Mucosa of rectum (tissue), 2 donors: ENCODE measurements at regions not wholly inside any gene's neighbourhood (a gene's known extent, or its start where the extent isn't known, plus 50 kb on each side); places are given as distances from the start of the nearest gene placed in this dataset.

Experiments
- H3K27ac ChIP-seq, 2 donors: one replicate each; pipeline ENCODE4 v1.7.0; 2013; ENCODE audit warnings: inconsistent platforms in 2 of 2, low read depth in 2 of 2, low read length in 2 of 2
- H3K27me3 ChIP-seq, 2 donors: one replicate each; pipeline ENCODE4 v1.7.0; 2013; ENCODE audit warnings: low read length in 2 of 2; ENCODE audit not compliant: control insufficient read depth in 2 of 2, insufficient read depth in 2 of 2
- H3K36me3 ChIP-seq, 2 donors: one replicate each; pipeline ENCODE4 v1.7.0; 2013; ENCODE audit warnings: low read length in 2 of 2; ENCODE audit not compliant: control insufficient read depth in 2 of 2, insufficient read depth in 2 of 2
- H3K4me1 ChIP-seq, 2 donors: one replicate each; pipeline ENCODE4 v1.7.0; 2013; ENCODE audit warnings: low read length in 2 of 2, mild to moderate bottlenecking in 1 of 2; ENCODE audit not compliant: control insufficient read depth in 2 of 2, insufficient read depth in 2 of 2
- H3K4me3 ChIP-seq, 2 donors: one replicate each; pipeline ENCODE4 v1.7.0; 2013; ENCODE audit warnings: low read length in 2 of 2
- H3K9ac ChIP-seq, 2 donors: one replicate each; pipeline ENCODE4 v1.7.0; 2013; ENCODE audit warnings: low read length in 2 of 2, low read depth in 1 of 2, mild to moderate bottlenecking in 1 of 2
- H3K9me3 ChIP-seq, 2 donors: one replicate each; pipeline ENCODE4 v1.7.0; 2013; ENCODE audit warnings: low read length in 2 of 2; ENCODE audit not compliant: control insufficient read depth in 2 of 2
- donor health status: healthy.
- donor health status: Normal muscosa, but diverticular disease.

- H3K36me3 ChIP-seq, result no peaks in the 10 kb centered on the region
- H3K4me1 ChIP-seq, result peaks cover 0 to 9% of the 10 kb centered on the region in 2 donors
- no peaks in the 10 kb centered on the region for H3K27me3 ChIP-seq
- no peaks in the 10 kb centered on the region for H3K9me3 ChIP-seq
- no peak overlapping the region for H3K4me3 ChIP-seq
- H3K9ac ChIP-seq, result no peak overlapping the region
- no peak overlapping the region for H3K27ac ChIP-seq
Observed at GRCh38 chr5:135227064-135228022, 171.7 kb downstream of the MACROH2A1 start.

- Histone ChIP-seq H3K9me3 (no peaks in the 10 kb centered on the region), H3K4me1 (peaks cover 0 to 8% of the 10 kb centered on the region in 2 donors), H3K4me3 (no peak overlapping the region), H3K27ac (no peak overlapping the region), H3K36me3 (no peaks in the 10 kb centered on the region), H3K27me3 (no peaks in the 10 kb centered on the region), H3K9ac (no peak overlapping the region)
Observed at GRCh38 chr5:135225856-135226560, 173.0 kb downstream of the MACROH2A1 start.

GRCh38 chr5:135223891-135224625, 175.0 kb downstream of the MACROH2A1 start:
- no peak overlapping the region for H3K9ac ChIP-seq
- H3K4me1 ChIP-seq, result no peaks in the 10 kb centered on the region
- no peaks in the 10 kb centered on the region for H3K27me3 ChIP-seq
- no peak overlapping the region for H3K27ac ChIP-seq
- H3K4me3 ChIP-seq, result no peak overlapping the region
- no peaks in the 10 kb centered on the region for H3K9me3 ChIP-seq
- no peaks in the 10 kb centered on the region for H3K36me3 ChIP-seq

GRCh38 chr5:135223404-135223803, 175.6 kb downstream of the MACROH2A1 start:
- Histone ChIP-seq H3K36me3 (no peaks in the 10 kb centered on the region), H3K27me3 (no peaks in the 10 kb centered on the region), H3K27ac (no peak overlapping the region), H3K4me1 (no peaks in the 10 kb centered on the region), H3K9me3 (no peaks in the 10 kb centered on the region), H3K4me3 (no peak overlapping the region), H3K9ac (no peak overlapping the region)

GRCh38 chr5:135222771-135223170, 176.3 kb downstream of the MACROH2A1 start:
- Histone ChIP-seq H3K27me3 (no peaks in the 10 kb centered on the region), H3K36me3 (no peaks in the 10 kb centered on the region), H3K4me3 (no peak overlapping the region), H3K4me1 (no peaks in the 10 kb centered on the region), H3K9ac (no peak overlapping the region), H3K27ac (no peak overlapping the region), H3K9me3 (no peaks in the 10 kb centered on the region)

- no peak overlapping the region for H3K4me3 ChIP-seq
- no peak overlapping the region for H3K9ac ChIP-seq
- H3K27me3 ChIP-seq, result no peaks in the 10 kb centered on the region
- H3K36me3 ChIP-seq, result no peaks in the 10 kb centered on the region
- H3K27ac ChIP-seq, result no peak overlapping the region
- no peaks in the 10 kb centered on the region for H3K4me1 ChIP-seq
- no peaks in the 10 kb centered on the region for H3K9me3 ChIP-seq
Observed at GRCh38 chr5:135222171-135222681, 176.8 kb downstream of the MACROH2A1 start.

- Histone ChIP-seq H3K27me3 (no peaks in the 10 kb centered on the region), H3K36me3 (no peaks in the 10 kb centered on the region), H3K4me3 (no peak overlapping the region), H3K9ac (no peak overlapping the region), H3K9me3 (no peaks in the 10 kb centered on the region), H3K27ac (no peak overlapping the region), H3K4me1 (no peaks in the 10 kb centered on the region)
Observed at GRCh38 chr5:135221696-135222095, 177.3 kb downstream of the MACROH2A1 start.

GRCh38 chr5:135221187-135221473, 177.9 kb downstream of the MACROH2A1 start:
- no peak overlapping the region for H3K27ac ChIP-seq
- H3K36me3 ChIP-seq, result no peaks in the 10 kb centered on the region

GRCh38 chr5:135220394-135221186, 178.4 kb downstream of the MACROH2A1 start:
- no peaks in the 10 kb centered on the region for H3K4me1 ChIP-seq

More at GRCh38 chr5:135221187-135221473, 177.9 kb downstream of the MACROH2A1 start:
- H3K9ac ChIP-seq, result no peak overlapping the region
- H3K27me3 ChIP-seq, result no peaks in the 10 kb centered on the region
- no peak overlapping the region for H3K4me3 ChIP-seq
- no peaks in the 10 kb centered on the region for H3K4me1 ChIP-seq
- H3K9me3 ChIP-seq, result no peaks in the 10 kb centered on the region

More at GRCh38 chr5:135220394-135221186, 178.4 kb downstream of the MACROH2A1 start:
- H3K27ac ChIP-seq, result no peak overlapping the region
- H3K9me3 ChIP-seq, result no peaks in the 10 kb centered on the region
- H3K36me3 ChIP-seq, result no peaks in the 10 kb centered on the region
- H3K4me3 ChIP-seq, result no peak overlapping the region
- H3K27me3 ChIP-seq, result no peaks in the 10 kb centered on the region
- no peak overlapping the region for H3K9ac ChIP-seq
